DOHH2 (cell line): ENCODE measurements at regions not wholly inside any gene's neighbourhood (a gene's known extent, or its start where the extent isn't known, plus 50 kb on each side); places are given as distances from the start of the nearest gene placed in this dataset.

Experiments used
- H3F3A ChIP-seq: fragments of 200-600 bp; sonication (generic), shearing (Covaris generic); 2 replicates; pipeline ENCODE4 v1.6.0; 2016; ENCODE audit warnings: antibody characterized with exemption, mild to moderate bottlenecking; ENCODE audit not compliant: control insufficient read depth, insufficient read depth
- H3K27ac ChIP-seq: fragments of 200-600 bp; sonication (generic); 2 replicates; pipeline ENCODE4 v1.5.1; 2014; ENCODE audit warnings: low read depth, mild to moderate bottlenecking, low read length, moderate library complexity
- H3K27me3 ChIP-seq: fragments of 200-600 bp; sonication (generic); 2 replicates; pipeline ENCODE4 v1.6.1; 2014; ENCODE audit warnings: mild to moderate bottlenecking, low read length, mixed read lengths; ENCODE audit not compliant: control insufficient read depth
- H3K36me3 ChIP-seq: fragments of 200-600 bp; sonication (generic); 2 replicates; pipeline ENCODE4 v1.6.1; 2014; ENCODE audit warnings: mild to moderate bottlenecking, low read length, moderate library complexity, mixed read lengths; ENCODE audit not compliant: control insufficient read depth
- H3K4me1 ChIP-seq: fragments of 200-600 bp; sonication (generic); 2 replicates; pipeline ENCODE4 v1.6.1; 2014; ENCODE audit warnings: mild to moderate bottlenecking, low read length, mixed read lengths; ENCODE audit not compliant: control insufficient read depth
- H3K4me2 ChIP-seq: fragments of 200-600 bp; sonication (generic); 2 replicates; pipeline ENCODE4 v1.6.0; 2014; ENCODE audit warnings: mild to moderate bottlenecking, low read length, moderate library complexity
- H3K4me3 ChIP-seq: fragments of 200-600 bp; sonication (generic); 2 replicates; pipeline ENCODE4 v1.5.1; 2014; ENCODE audit warnings: mild to moderate bottlenecking, low read length, mixed read lengths
- H3K79me2 ChIP-seq: fragments of 200-600 bp; sonication (generic); 2 replicates; pipeline ENCODE4 v1.6.1; 2014; ENCODE audit warnings: mild to moderate bottlenecking, low read length, mixed read lengths; ENCODE audit not compliant: control insufficient read depth
- H3K9me2 ChIP-seq: fragments of 200-600 bp; sonication (generic); replicated peaks from 2 replicates; pipeline ENCODE4 v1.6.1; 2014; ENCODE audit warnings: mild to moderate bottlenecking, low read length, mixed read lengths; ENCODE audit not compliant: control insufficient read depth
- H3K9me3 ChIP-seq: fragments of 200-600 bp; sonication (generic); 2 replicates; pipeline ENCODE4 v1.6.1; 2014; ENCODE audit warnings: antibody characterized with exemption, low read length, mixed read lengths; ENCODE audit not compliant: control insufficient read depth, insufficient read depth
- H4K20me1 ChIP-seq: fragments of 200-600 bp; sonication (generic); 2 replicates; pipeline ENCODE4 v1.6.0; 2014; ENCODE audit warnings: low read depth, mild to moderate bottlenecking, antibody characterized with exemption, low read length, moderate library complexity; ENCODE audit not compliant: control insufficient read depth, insufficient read depth
- EZH2phosphoT487 ChIP-seq: fragments of 200-600 bp; sonication (generic); IDR thresholded peaks from 2 replicates; pipeline ENCODE4 v1.6.1; 2017; ENCODE audit warnings: borderline replicate concordance, mild to moderate bottlenecking, antibody characterized with exemption, low read length, moderate library complexity, mixed read lengths
- TF ChIP-seq, protein P1 (sequence below): fragments of 200-600 bp; sonication (generic); IDR thresholded peaks from one replicate; pipeline ENCODE4 v1.5.1; 2014; ENCODE audit warnings: antibody characterized with exemption, mild to moderate bottlenecking, low read depth, low read length; ENCODE audit not compliant: poor library complexity, severe bottlenecking

DNA sequence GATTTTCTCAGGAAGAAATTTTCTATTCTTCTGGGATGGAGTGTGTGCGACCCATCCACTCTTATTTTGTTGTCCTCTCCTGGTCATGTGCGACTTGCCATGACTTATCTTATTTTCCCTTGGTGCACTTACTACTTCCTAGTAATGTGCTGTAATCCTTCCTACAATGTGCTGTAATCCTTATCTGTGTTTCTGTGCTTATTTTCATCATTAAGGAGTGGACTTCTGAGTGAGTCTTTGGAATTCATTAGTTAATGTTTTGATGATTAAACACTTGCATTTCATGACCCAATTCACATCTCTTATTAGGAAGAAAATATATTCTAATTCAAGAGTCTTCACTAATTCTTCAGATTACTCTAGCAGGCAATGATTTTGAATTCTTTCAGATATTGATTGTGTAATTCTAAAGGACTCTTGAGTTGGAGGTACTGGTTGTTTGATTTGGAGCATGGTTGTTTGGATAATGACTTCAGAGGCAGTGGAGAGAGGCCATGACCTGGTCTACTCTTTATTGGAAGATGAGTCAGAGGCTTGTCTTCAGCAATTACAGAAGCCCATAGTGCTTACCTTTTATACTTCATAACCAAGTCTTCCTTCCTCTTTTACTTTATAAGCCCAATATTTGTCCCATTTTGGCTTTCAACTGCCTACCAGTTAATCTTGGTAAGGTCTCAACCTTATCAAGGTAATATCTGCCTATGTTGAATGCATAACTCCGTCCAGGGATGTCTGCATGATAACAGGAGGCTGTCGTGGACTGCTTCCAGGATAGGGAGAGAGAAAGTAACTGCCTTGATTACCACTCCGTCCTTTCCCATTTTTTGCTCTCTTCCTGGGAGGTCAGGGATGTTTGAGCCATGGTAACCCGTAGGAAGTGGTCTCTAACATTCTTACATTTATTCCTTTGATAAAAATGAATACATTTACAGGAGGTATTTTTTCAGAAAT is 278.3 kb upstream of the SP8 start:
- H4K20me1 ChIP-seq = no peaks in the 10 kb centered on the region
- H3K4me2 ChIP-seq = no peak overlapping the region
- no peak overlapping the region for H3K27ac ChIP-seq
- H3K79me2 ChIP-seq = no peaks in the 10 kb centered on the region
- TF ChIP-seq EZH2phosphoT487 = no peak
- TF ChIP-seq, protein P1, sequence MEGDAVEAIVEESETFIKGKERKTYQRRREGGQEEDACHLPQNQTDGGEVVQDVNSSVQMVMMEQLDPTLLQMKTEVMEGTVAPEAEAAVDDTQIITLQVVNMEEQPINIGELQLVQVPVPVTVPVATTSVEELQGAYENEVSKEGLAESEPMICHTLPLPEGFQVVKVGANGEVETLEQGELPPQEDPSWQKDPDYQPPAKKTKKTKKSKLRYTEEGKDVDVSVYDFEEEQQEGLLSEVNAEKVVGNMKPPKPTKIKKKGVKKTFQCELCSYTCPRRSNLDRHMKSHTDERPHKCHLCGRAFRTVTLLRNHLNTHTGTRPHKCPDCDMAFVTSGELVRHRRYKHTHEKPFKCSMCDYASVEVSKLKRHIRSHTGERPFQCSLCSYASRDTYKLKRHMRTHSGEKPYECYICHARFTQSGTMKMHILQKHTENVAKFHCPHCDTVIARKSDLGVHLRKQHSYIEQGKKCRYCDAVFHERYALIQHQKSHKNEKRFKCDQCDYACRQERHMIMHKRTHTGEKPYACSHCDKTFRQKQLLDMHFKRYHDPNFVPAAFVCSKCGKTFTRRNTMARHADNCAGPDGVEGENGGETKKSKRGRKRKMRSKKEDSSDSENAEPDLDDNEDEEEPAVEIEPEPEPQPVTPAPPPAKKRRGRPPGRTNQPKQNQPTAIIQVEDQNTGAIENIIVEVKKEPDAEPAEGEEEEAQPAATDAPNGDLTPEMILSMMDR = no peak
- H3K9me2 ChIP-seq = no peaks in the 10 kb centered on the region
- no peaks in the 10 kb centered on the region for H3F3A ChIP-seq
- no peaks in the 10 kb centered on the region for H3K4me1 ChIP-seq
- H3K27me3 ChIP-seq = no peaks in the 10 kb centered on the region
- H3K9me3 ChIP-seq = no peaks in the 10 kb centered on the region
- H3K4me3 ChIP-seq = no peak overlapping the region
- H3K36me3 ChIP-seq = no peaks in the 10 kb centered on the region

GRCh38 chr7:21066221-21066620 is 279.5 kb upstream of the SP8 start:
- H3K9me3 ChIP-seq = no peaks in the 10 kb centered on the region
- TF ChIP-seq EZH2phosphoT487 = no peak
- TF ChIP-seq, protein P1 = no peak

GRCh38 chr7:21067216-21067615 is 280.5 kb upstream of the SP8 start:
- H3K27ac ChIP-seq = no peak overlapping the region
- H3K79me2 ChIP-seq = no peaks in the 10 kb centered on the region
- H3F3A ChIP-seq = no peaks in the 10 kb centered on the region
- no peak overlapping the region for H3K4me3 ChIP-seq
- H3K4me2 ChIP-seq = no peak overlapping the region
- H4K20me1 ChIP-seq = no peaks in the 10 kb centered on the region
- no peaks in the 10 kb centered on the region for H3K36me3 ChIP-seq
- TF ChIP-seq, protein P1 = no peak
- TF ChIP-seq EZH2phosphoT487 = no peak
- H3K9me3 ChIP-seq = no peaks in the 10 kb centered on the region
- no peaks in the 10 kb centered on the region for H3K4me1 ChIP-seq
- H3K9me2 ChIP-seq = no peaks in the 10 kb centered on the region
- H3K27me3 ChIP-seq = no peaks in the 10 kb centered on the region

More at GRCh38 chr7:21066221-21066620, 279.5 kb upstream of the SP8 start:
- H3K4me3 ChIP-seq = no peak overlapping the region
- H3K36me3 ChIP-seq = no peaks in the 10 kb centered on the region
- H3K27me3 ChIP-seq = no peaks in the 10 kb centered on the region
- H3K79me2 ChIP-seq = no peaks in the 10 kb centered on the region
- H4K20me1 ChIP-seq = no peaks in the 10 kb centered on the region
- H3K4me2 ChIP-seq = no peak overlapping the region
- H3K9me2 ChIP-seq = no peaks in the 10 kb centered on the region
- H3F3A ChIP-seq = no peaks in the 10 kb centered on the region
- H3K27ac ChIP-seq = no peak overlapping the region
- no peaks in the 10 kb centered on the region for H3K4me1 ChIP-seq
